HepG2 (cell line): ENCODE measurements at regions not wholly inside any gene's neighbourhood (a gene's known extent, or its start where the extent isn't known, plus 50 kb on each side); places are given as distances from the start of the nearest gene placed in this dataset.
"Not testable (repeated sequence)": the region's sequence is repeated elsewhere in the genome, so short reads cannot be mapped to it uniquely, and the experiment has no call there.

Experiments
- ELF1 ChIP-seq: sonication (generic); formaldehyde crosslinking; IDR thresholded peaks from 2 replicates; pipeline ENCODE4 v1.4.0; 2020; ENCODE audit warnings: missing genetic modification reagents
- EZH2 ChIP-seq: conservative IDR thresholded peaks from 2 replicates; pipeline ENCODE4 v1.6.1; 2012; ENCODE audit warnings: mild to moderate bottlenecking, low read depth, low read length, moderate library complexity
- GABPA ChIP-seq, 2 experiments: IDR thresholded peaks; 2 replicates each; pipeline ENCODE4 v1.6.1; 2011 to 2016; ENCODE audit warnings: low read depth in 2 of 2, low read length in 1 of 2, missing biosample characterization in 1 of 2, missing genetic modification characterization in 1 of 2
- MAFK ChIP-seq, 2 experiments: IDR thresholded peaks in 1 of 2; conservative IDR thresholded peaks in 1 of 2; 2 replicates each; pipeline ENCODE4 v1.6.1; 2011; ENCODE audit warnings: improper control_type of control experiment in 2 of 2, low read length in 2 of 2
- MXI1 ChIP-seq: IDR thresholded peaks from 3 replicates; pipeline ENCODE4 v1.6.1; 2012; ENCODE audit warnings: low read depth, low read length, inconsistent platforms, borderline replicate concordance
- NFE2L1 ChIP-seq: sonication (generic); formaldehyde crosslinking; IDR thresholded peaks from 2 replicates; pipeline ENCODE4 v1.4.0; 2020; ENCODE audit warnings: missing genetic modification reagents, mild to moderate bottlenecking, borderline replicate concordance
- NFIC ChIP-seq: IDR thresholded peaks from 2 replicates; pipeline ENCODE4 v1.6.1; 2012; ENCODE audit warnings: mild to moderate bottlenecking, low read length, inconsistent platforms
- PHB2 ChIP-seq: fragments of 450-650 bp; IDR thresholded peaks from 2 replicates; pipeline ENCODE4 v1.6.1; 2018; ENCODE audit not compliant: partially characterized antibody
- PPARG ChIP-seq: conservative IDR thresholded peaks from 2 replicates; pipeline ENCODE4 v1.6.1; 2016; ENCODE audit warnings: missing biosample characterization, missing genetic modification reagents
- PREB ChIP-seq: sonication (generic); formaldehyde crosslinking; IDR thresholded peaks from 2 replicates; pipeline ENCODE4 v1.4.0; 2020; ENCODE audit warnings: missing genetic modification reagents
- REST ChIP-seq, 2 experiments: IDR thresholded peaks; 2 replicates each; pipeline ENCODE4 v1.6.1; 2011 to 2012; ENCODE audit warnings: low read length in 2 of 2, borderline replicate concordance in 1 of 2, low read depth in 1 of 2, mild to moderate bottlenecking in 1 of 2, moderate library complexity in 1 of 2
- ZBTB7A ChIP-seq: sonication (generic); formaldehyde crosslinking; IDR thresholded peaks from 2 replicates; pipeline ENCODE4 v1.8.0; 2022; ENCODE audit warnings: mild to moderate bottlenecking, missing genetic modification reagents
- ZNF331 ChIP-seq: sonication (generic); formaldehyde crosslinking; IDR thresholded peaks from 2 replicates; pipeline ENCODE4 v1.4.0; 2020; ENCODE audit warnings: missing genetic modification reagents

GRCh38 chr5:102688076-102688475 lies 67.0 kb upstream of the PAM start:
- TF ChIP-seq REST (IDR thresholded peaks at IDR 0.05; ENCODE audit: borderline replicate concordance in 1 of 2, low read depth in 1 of 2, low read length in 2 of 2); NFE2L1 (CRISPR knock-in tag); ELF1 (CRISPR knock-in tag); GABPA (IDR thresholded peaks at IDR 0.05; ENCODE audit: low read depth, low read length); GABPA (CRISPR knock-in tag; IDR thresholded peaks at IDR 0.05; ENCODE audit: low read depth); EZH2; PPARG (CRISPR knock-in tag); MAFK (conservative IDR thresholded peaks at IDR 0.05 in 1 of 2, IDR thresholded peaks at IDR 0.05 in 1 of 2; ENCODE audit: low read length in 2 of 2); NFIC; ZBTB7A (CRISPR knock-in tag); ZNF331 (CRISPR knock-in tag); PHB2; PREB; MXI1: not testable (repeated sequence)
